DMS53 treated with DMSO at 0.1 percent for 48 hours (cell line): ENCODE measurements at regions not wholly inside any gene's neighbourhood (a gene's known extent, or its start where the extent isn't known, plus 50 kb on each side); places are given as distances from the start of the nearest gene placed in this dataset.
"Not testable (repeated sequence)": the region's sequence is repeated elsewhere in the genome, so short reads cannot be mapped to it uniquely, and the experiment has no call there.

Source experiments
- DNase-seq: peaks from one replicate; lab custom pipeline; 2025; ENCODE audit not compliant: unreplicated experiment; lab: John Stamatoyannopoulos, UW

- not testable (repeated sequence) for DNase-seq
Measured at GRCh38 chr11:23834306-23834705, 662.5 kb upstream of the LUZP2 start.

- no peak for DNase-seq
Measured at GRCh38 chr11:23836981-23837380, 659.9 kb upstream of the LUZP2 start.

GRCh38 chr11:23840872-23841271 lies 656.0 kb upstream of the LUZP2 start:
- no peak for DNase-seq

- no peak for DNase-seq
Measured at GRCh38 chr11:23846902-23847422, 649.9 kb upstream of the LUZP2 start.

- no peak for DNase-seq
Measured at GRCh38 chr11:23851216-23851615, 645.6 kb upstream of the LUZP2 start.

- DNase-seq = no peak
Measured at GRCh38 chr11:23856654-23857053, 640.2 kb upstream of the LUZP2 start.

- no peak for DNase-seq
Measured at GRCh38 chr11:23859087-23859486, 637.8 kb upstream of the LUZP2 start.

- DNase-seq = no peak
Measured at GRCh38 chr11:23861615-23862014, 635.2 kb upstream of the LUZP2 start.

- DNase-seq = peak; percentile 6
Measured at GRCh38 chr11:23865341-23865975, 631.4 kb upstream of the LUZP2 start.

- no peak for DNase-seq
Measured at GRCh38 chr11:23866641-23867040, 630.2 kb upstream of the LUZP2 start.

GRCh38 chr11:23869671-23870070 lies 627.2 kb upstream of the LUZP2 start:
- no peak for DNase-seq

- DNase-seq = no peak
Measured at GRCh38 chr11:23873406-23873805, 623.4 kb upstream of the LUZP2 start.

- DNase-seq = no peak
Measured at GRCh38 chr11:23875176-23875850, 621.5 kb upstream of the LUZP2 start.

- DNase-seq = not testable (repeated sequence)
Measured at GRCh38 chr11:23883426-23884048, 613.3 kb upstream of the LUZP2 start.

- no peak for DNase-seq
Measured at GRCh38 chr11:23884341-23884740, 612.5 kb upstream of the LUZP2 start.

- DNase-seq = no peak
Measured at GRCh38 chr11:23885801-23886200, 611.1 kb upstream of the LUZP2 start.

GRCh38 chr11:23887122-23887521 lies 609.7 kb upstream of the LUZP2 start:
- DNase-seq = not testable (repeated sequence)

- DNase-seq = no peak
Measured at GRCh38 chr11:23893126-23893525, 603.7 kb upstream of the LUZP2 start.

GRCh38 chr11:23897453-23898286 lies 599.2 kb upstream of the LUZP2 start:
- DNase-seq = no peak

GRCh38 chr11:23903044-23903704 lies 593.7 kb upstream of the LUZP2 start:
- no peak for DNase-seq

- no peak for DNase-seq
Measured at GRCh38 chr11:23919455-23919854, 577.4 kb upstream of the LUZP2 start.
